Right atrium auricular region (tissue), 2 donors: ENCODE measurements at regions not wholly inside any gene's neighbourhood (a gene's known extent, or its start where the extent isn't known, plus 50 kb on each side); places are given as distances from the start of the nearest gene placed in this dataset.
"Not testable (repeated sequence)": the region's sequence is repeated elsewhere in the genome, so short reads cannot be mapped to it uniquely, and the experiment has no call there.

Source experiments
- DNase-seq: peaks from one replicate; pipeline ENCODE4 v3.0.0-alpha.2; 2019; ENCODE audit warnings: low spot score
- H3K27ac ChIP-seq, 2 donors: fragments of 200-600 bp; sonication (generic); 1 replicate in 1 of 2; 2 replicates in 1 of 2; pipeline ENCODE4 v1.5.1; 2016 to 2019
- H3K27me3 ChIP-seq, 2 donors: fragments of 200-600 bp; sonication (generic); one replicate each; pipeline versions ENCODE4 v1.5.1 to v1.6.0; 2017 to 2019
- H3K36me3 ChIP-seq: fragments of 200-600 bp; sonication (generic); one replicate; pipeline ENCODE4 v1.5.1; 2016
- H3K4me1 ChIP-seq, 2 donors: fragments of 200-600 bp; sonication (generic); one replicate each; pipeline versions ENCODE4 v1.5.1 to v1.6.0; 2017 to 2019
- H3K4me3 ChIP-seq, 2 donors: fragments of 200-600 bp; sonication (generic); 1 replicate in 1 of 2; 2 replicates in 1 of 2; pipeline ENCODE4 v1.5.1; 2017 to 2019; ENCODE audit warnings: mild to moderate bottlenecking in 1 of 2, moderate library complexity in 1 of 2
- H3K9me3 ChIP-seq, 2 donors: fragments of 200-600 bp; sonication (generic); one replicate each; pipeline ENCODE4 v1.5.1; 2019
- CTCF ChIP-seq, 2 donors: fragments of 200-600 bp; sonication (generic); IDR thresholded peaks; one replicate each; pipeline ENCODE4 v1.5.1; 2019; ENCODE audit warnings: antibody characterized with exemption in 2 of 2

GRCh38 chr2:173571887-173572680 is 217.4 kb downstream of the CDCA7 start:
- TF ChIP-seq CTCF (IDR thresholded peaks at IDR 0.05): no peak
- no peak for DNase-seq

GRCh38 chr2:173572848-173573247 is 218.2 kb downstream of the CDCA7 start:
- H3K4me3 ChIP-seq: no peak overlapping the region
- TF ChIP-seq CTCF (IDR thresholded peaks at IDR 0.05): no peak
- DNase-seq: no peak
- peaks cover 0 to 12% of the 10 kb centered on the region in 2 donors for H3K4me1 ChIP-seq
- H3K36me3 ChIP-seq: no peaks in the 10 kb centered on the region
- H3K27me3 ChIP-seq: no peaks in the 10 kb centered on the region
- no peak overlapping the region for H3K27ac ChIP-seq
- H3K9me3 ChIP-seq: no peaks in the 10 kb centered on the region

More at GRCh38 chr2:173571887-173572680, 217.4 kb downstream of the CDCA7 start:
- Histone ChIP-seq H3K4me3 (no peak overlapping the region), H3K4me1 (peaks cover 0 to 12% of the 10 kb centered on the region in 2 donors), H3K9me3 (no peaks in the 10 kb centered on the region), H3K27ac (no peak overlapping the region), H3K27me3 (no peaks in the 10 kb centered on the region), H3K36me3 (no peaks in the 10 kb centered on the region)

- H3K27me3 ChIP-seq, H3K27ac ChIP-seq, H3K9me3 ChIP-seq, DNase-seq, H3K4me3 ChIP-seq, H3K36me3 ChIP-seq: not testable (repeated sequence)
- H3K4me1 ChIP-seq: peaks cover 0 to 12% of the 10 kb centered on the region in 2 donors
Measured at GRCh38 chr2:173573782-173574181, 219.1 kb downstream of the CDCA7 start.

GRCh38 chr2:173574324-173575112 is 219.8 kb downstream of the CDCA7 start:
- H3K4me1 ChIP-seq: peaks cover 0 to 12% of the 10 kb centered on the region in 2 donors
- no peak overlapping the region for H3K4me3 ChIP-seq
- no peak overlapping the region for H3K27ac ChIP-seq
- H3K36me3 ChIP-seq: no peaks in the 10 kb centered on the region
- H3K27me3 ChIP-seq: no peaks in the 10 kb centered on the region
- TF ChIP-seq CTCF (IDR thresholded peaks at IDR 0.05): no peak
- no peaks in the 10 kb centered on the region for H3K9me3 ChIP-seq
- no peak for DNase-seq

GRCh38 chr2:173578404-173579107 is 223.9 kb downstream of the CDCA7 start:
- no peaks in the 10 kb centered on the region for H3K36me3 ChIP-seq
- no peaks in the 10 kb centered on the region for H3K9me3 ChIP-seq
- no peaks in the 10 kb centered on the region for H3K4me1 ChIP-seq
- TF ChIP-seq CTCF (IDR thresholded peaks at IDR 0.05): no peak
- no peak overlapping the region for H3K27ac ChIP-seq
- DNase-seq: no peak
- no peak overlapping the region for H3K4me3 ChIP-seq
- peaks cover 0 to 4% of the 10 kb centered on the region in 2 donors for H3K27me3 ChIP-seq

GRCh38 chr2:173580351-173580750 is 225.7 kb downstream of the CDCA7 start:
- TF ChIP-seq CTCF (IDR thresholded peaks at IDR 0.05): no peak
- no peaks in the 10 kb centered on the region for H3K9me3 ChIP-seq
- no peak overlapping the region for H3K27ac ChIP-seq
- H3K4me3 ChIP-seq: no peak overlapping the region
- H3K36me3 ChIP-seq: no peaks in the 10 kb centered on the region
- DNase-seq: no peak
- peaks cover 0 to 4% of the 10 kb centered on the region in 2 donors for H3K27me3 ChIP-seq
- H3K4me1 ChIP-seq: no peaks in the 10 kb centered on the region
